Neuronal stem cell (in vitro differentiated cells): ENCODE measurements at regions not wholly inside any gene's neighbourhood (a gene's known extent, or its start where the extent isn't known, plus 50 kb on each side); places are given as distances from the start of the nearest gene placed in this dataset.
"Not testable (repeated sequence)": the region's sequence is repeated elsewhere in the genome, so short reads cannot be mapped to it uniquely, and the experiment has no call there.

Source experiments
- DNase-seq: peaks from one replicate; pipeline ENCODE4 v3.0.0-alpha.2; 2013; ENCODE audit warnings: low spot score
- H2AFZ ChIP-seq: one replicate; pipeline ENCODE4 v1.6.1; 2013; ENCODE audit warnings: mild to moderate bottlenecking, low read length, inconsistent platforms
- H2AK5ac ChIP-seq: 2 replicates; pipeline ENCODE4 v1.6.1; 2013; ENCODE audit warnings: low read depth, mild to moderate bottlenecking, inconsistent platforms, low read length, moderate library complexity, mixed read lengths
- H2BK120ac ChIP-seq: 2 replicates; pipeline ENCODE4 v1.6.1; 2013; ENCODE audit warnings: low read depth, mild to moderate bottlenecking, inconsistent platforms, low read length, moderate library complexity, mixed read lengths
- H2BK12ac ChIP-seq: one replicate; pipeline ENCODE4 v1.6.1; 2013; ENCODE audit warnings: low read length, inconsistent platforms
- H2BK15ac ChIP-seq: 2 replicates; pipeline ENCODE4 v1.6.1; 2013; ENCODE audit warnings: mild to moderate bottlenecking, low read length, inconsistent platforms, mixed read lengths
- H2BK5ac ChIP-seq: one replicate; pipeline ENCODE4 v1.6.1; 2013; ENCODE audit warnings: inconsistent platforms, mild to moderate bottlenecking, low read length, moderate library complexity
- H3K14ac ChIP-seq: one replicate; pipeline ENCODE4 v1.6.1; 2013; ENCODE audit warnings: low read length, inconsistent platforms
- H3K18ac ChIP-seq: 2 replicates; pipeline ENCODE4 v1.6.1; 2013; ENCODE audit warnings: low read length, inconsistent platforms
- H3K23ac ChIP-seq: 2 replicates; pipeline ENCODE4 v1.6.1; 2013; ENCODE audit warnings: low read depth, mild to moderate bottlenecking, mixed read lengths, low read length, inconsistent platforms; ENCODE audit not compliant: poor library complexity
- H3K27ac ChIP-seq: replicated peaks from 3 replicates; pipeline ENCODE4 v1.5.1; 2013; ENCODE audit warnings: low read length, inconsistent platforms
- H3K27me3 ChIP-seq, 3 experiments: 2 replicates each; pipeline ENCODE4 v1.6.1; 2013; ENCODE audit warnings: low read length in 3 of 3, mild to moderate bottlenecking in 2 of 3, inconsistent platforms in 1 of 3, low read depth in 1 of 3, mixed read lengths in 1 of 3, moderate library complexity in 1 of 3; ENCODE audit not compliant: control insufficient read depth in 3 of 3, insufficient read depth in 3 of 3
- H3K36me3 ChIP-seq, 2 donors: replicated peaks in 1 of 2; 2 replicates each; pipeline ENCODE4 v1.6.1; 2013; ENCODE audit warnings: low read length in 2 of 2; ENCODE audit not compliant: control insufficient read depth in 2 of 2, insufficient read depth in 2 of 2
- H3K4ac ChIP-seq: 2 replicates; pipeline ENCODE4 v1.6.1; 2013; ENCODE audit warnings: inconsistent platforms, mild to moderate bottlenecking, low read length, moderate library complexity
- H3K4me1 ChIP-seq, 2 donors: 1 replicate in 1 of 2; 2 replicates in 1 of 2; pipeline ENCODE4 v1.6.1; 2013; ENCODE audit warnings: low read length in 2 of 2, low read depth in 1 of 2; ENCODE audit not compliant: control insufficient read depth in 2 of 2, insufficient read depth in 1 of 2
- H3K4me2 ChIP-seq: one replicate; pipeline ENCODE4 v1.6.1; 2013; ENCODE audit warnings: mild to moderate bottlenecking, low read length, inconsistent platforms; ENCODE audit not compliant: insufficient read depth, poor library complexity, severe bottlenecking
- H3K4me3 ChIP-seq, 2 donors: 2 replicates each; pipeline ENCODE4 v1.5.1; 2013; ENCODE audit warnings: low read length in 2 of 2, mild to moderate bottlenecking in 2 of 2, inconsistent platforms in 1 of 2, moderate library complexity in 1 of 2
- H3K79me1 ChIP-seq: one replicate; pipeline ENCODE4 v1.6.1; 2013; ENCODE audit warnings: low read depth, mild to moderate bottlenecking, inconsistent platforms, low read length, moderate library complexity
- H3K9ac ChIP-seq: one replicate; pipeline ENCODE4 v1.6.1; 2013; ENCODE audit warnings: mild to moderate bottlenecking, low read depth, low read length, inconsistent platforms; ENCODE audit not compliant: poor library complexity
- H3K9me3 ChIP-seq, 2 donors: replicated peaks in 1 of 2; 2 replicates each; pipeline versions ENCODE3 to v1.6.1; 2013; ENCODE audit warnings: low read length in 2 of 2, mild to moderate bottlenecking in 2 of 2, inconsistent platforms in 1 of 2, low read depth in 1 of 2, mixed read lengths in 1 of 2, moderate library complexity in 1 of 2; ENCODE audit not compliant: control insufficient read depth in 2 of 2, insufficient read depth in 1 of 2
- H4K8ac ChIP-seq: one replicate; pipeline ENCODE4 v1.6.1; 2013; ENCODE audit warnings: low read depth, mild to moderate bottlenecking, inconsistent platforms, low read length, moderate library complexity
- H4K91ac ChIP-seq: one replicate; pipeline ENCODE4 v1.6.1; 2013; ENCODE audit warnings: low read length, low read depth, mild to moderate bottlenecking, inconsistent platforms; ENCODE audit not compliant: poor library complexity
- WGBS, 2 donors: extraction: QIAGEN DNeasy Blood & Tissue Kit; methylation state at CpG; one replicate each; pipeline ENCODE4 v1.1.7; 2013; ENCODE audit warnings: missing lambda C conversion rate in 2 of 2, mixed read lengths in 1 of 2; ENCODE audit not compliant: insufficient read length in 2 of 2, insufficient replicate concordance in 1 of 2; ENCODE audit errors: extremely low coverage in 2 of 2; 5-methylcytosine and 5-hydroxymethylcytosine counted together

GRCh38 chr6:98416027-98416426, 418.3 kb upstream of the POU3F2 start:
- no peak overlapping the region for H3K9ac ChIP-seq
- no peak overlapping the region for H2BK5ac ChIP-seq
- H2AFZ ChIP-seq: no peak overlapping the region
- H3K4me1 ChIP-seq: no peaks in the 10 kb centered on the region
- H3K36me3 ChIP-seq: no peaks in the 10 kb centered on the region
- H2BK12ac ChIP-seq: no peak overlapping the region
- H3K79me1 ChIP-seq: no peaks in the 10 kb centered on the region
- H3K4ac ChIP-seq: no peak overlapping the region
- H3K4me2 ChIP-seq: no peak overlapping the region
- H3K27me3 ChIP-seq: no peaks in the 10 kb centered on the region
- H2BK15ac ChIP-seq: no peak overlapping the region
- H2BK120ac ChIP-seq: no peak overlapping the region
- DNase-seq: no peak
- H3K23ac ChIP-seq: no peak overlapping the region
- no CpG with 5 or more reads among the region's 2 CpGs for WGBS, 2 donors
- no peak overlapping the region for H2AK5ac ChIP-seq
- no peak overlapping the region for H3K14ac ChIP-seq
- H3K18ac ChIP-seq: no peak overlapping the region
- no peak overlapping the region for H3K4me3 ChIP-seq
- no peak overlapping the region for H4K8ac ChIP-seq
- no peak overlapping the region for H4K91ac ChIP-seq
- H3K9me3 ChIP-seq: no peaks in the 10 kb centered on the region
- no peak overlapping the region for H3K27ac ChIP-seq

GRCh38 chr6:98416497-98417158, 417.7 kb upstream of the POU3F2 start:
- H3K4me2 ChIP-seq, H3K79me1 ChIP-seq, H4K8ac ChIP-seq, H2BK120ac ChIP-seq, H3K27ac ChIP-seq, H3K4me1 ChIP-seq, H3K27me3 ChIP-seq, H2AFZ ChIP-seq, H2BK12ac ChIP-seq, DNase-seq, H3K9me3 ChIP-seq, H2BK5ac ChIP-seq, H2BK15ac ChIP-seq, H4K91ac ChIP-seq, H3K18ac ChIP-seq, H3K4ac ChIP-seq, H3K36me3 ChIP-seq, H3K14ac ChIP-seq, H3K23ac ChIP-seq, H2AK5ac ChIP-seq, H3K4me3 ChIP-seq, H3K9ac ChIP-seq: not testable (repeated sequence)
- no CpG with 5 or more reads among the region's 30 CpGs for WGBS, 2 donors

GRCh38 chr6:98433325-98434056, 400.9 kb upstream of the POU3F2 start:
- no peak overlapping the region for H3K18ac ChIP-seq
- no peak overlapping the region for H2BK15ac ChIP-seq
- no peak overlapping the region for H3K27ac ChIP-seq
- no peak for DNase-seq
- H2BK5ac ChIP-seq: no peak overlapping the region
- H3K4me3 ChIP-seq: no peak overlapping the region
- no peak overlapping the region for H2AFZ ChIP-seq
- no peak overlapping the region for H3K4ac ChIP-seq
- no CpG with 5 or more reads among the region's 3 CpGs for WGBS, 2 donors
- H2BK12ac ChIP-seq: no peak overlapping the region
- no peak overlapping the region for H2AK5ac ChIP-seq
- H3K23ac ChIP-seq: no peak overlapping the region
- no peaks in the 10 kb centered on the region for H3K27me3 ChIP-seq
- H3K14ac ChIP-seq: no peak overlapping the region
- H3K9ac ChIP-seq: no peak overlapping the region
- H4K8ac ChIP-seq: no peak overlapping the region
- no peaks in the 10 kb centered on the region for H3K4me1 ChIP-seq
- no peak overlapping the region for H3K4me2 ChIP-seq
- peaks cover 0 to 3% of the 10 kb centered on the region in 2 donors for H3K9me3 ChIP-seq
- H2BK120ac ChIP-seq: no peak overlapping the region
- H3K79me1 ChIP-seq: no peaks in the 10 kb centered on the region
- no peaks in the 10 kb centered on the region for H3K36me3 ChIP-seq
- H4K91ac ChIP-seq: no peak overlapping the region

GRCh38 chr6:98443633-98444032, 390.7 kb upstream of the POU3F2 start:
- Histone ChIP-seq H2AFZ (peak overlapping the region; percentile 42), H3K79me1 (no peaks in the 10 kb centered on the region), H3K36me3 (no peaks in the 10 kb centered on the region), H3K4me1 (peaks cover 2 to 5% of the 10 kb centered on the region in 2 donors), H2BK15ac (no peak overlapping the region), H2BK120ac (no peak overlapping the region), H3K4me3 (no peak overlapping the region), H3K23ac (no peak overlapping the region), H3K27ac (no peak overlapping the region), H3K9ac (no peak overlapping the region), H3K27me3 (no peaks in the 10 kb centered on the region), H4K91ac (no peak overlapping the region), H4K8ac (no peak overlapping the region), H3K14ac (no peak overlapping the region), H3K4ac (no peak overlapping the region), H2BK5ac (no peak overlapping the region), H3K9me3 (no peaks in the 10 kb centered on the region), H2AK5ac (no peak overlapping the region), H2BK12ac (no peak overlapping the region), H3K18ac (no peak overlapping the region), H3K4me2 (no peak overlapping the region)
- no peak for DNase-seq
- no CpG with 5 or more reads among the region's 1 CpG for WGBS, 2 donors
